ENCODE measurements at regions not wholly inside any gene's neighbourhood (a gene's known extent, or its start where the extent isn't known, plus 50 kb on each side); places are given as distances from the start of the nearest gene placed in this dataset.
"Not testable (repeated sequence)": the region's sequence is repeated elsewhere in the genome, so short reads cannot be mapped to it uniquely, and the experiment has no call there.

- Histone ChIP-seq H3K4me1 (ENCODE audit: control extremely low read depth in 1 of 4, control insufficient read depth in 4 of 4, insufficient read depth in 4 of 4, low read length in 3 of 4) (no peaks in the 10 kb centered on the region), H3K27me3 (replicated peaks in 2 of 5; ENCODE audit: control insufficient read depth in 4 of 5, insufficient read depth in 5 of 5, low read length in 4 of 5) (no peaks in the 10 kb centered on the region), H3K36me3 (ENCODE audit: control insufficient read depth in 4 of 4, insufficient read depth in 4 of 4, low read length in 3 of 4) (no peaks in the 10 kb centered on the region), H3K9me3 (ENCODE audit: control extremely low read depth in 1 of 5, control insufficient read depth in 4 of 5, insufficient read depth in 2 of 5, low read depth in 1 of 5, low read length in 4 of 5) (no peaks in the 10 kb centered on the region), H3K4me3 (ENCODE audit: control insufficient read depth in 1 of 7, extremely low read depth in 1 of 7, insufficient read depth in 4 of 7, low read depth in 2 of 7, low read length in 6 of 7) (no peak overlapping the region), H3K27ac (ENCODE audit: insufficient read depth in 1 of 2, low read depth in 1 of 2, low read length in 2 of 2, poor library complexity in 1 of 2, severe bottlenecking in 2 of 2) (no peak overlapping the region)
- ChIA-PET CTCF (no interaction called here), POLR2A (no interaction called here)
- WGBS (ENCODE audit: insufficient coverage) = 100% methylated on average over 1 of the region's 2 CpGs
- DNase-seq = no peak
These were observed 838.1 kb upstream of the ACVR2A start for GRCh38 chr2:147006736-147007141.

GRCh38 chr2:147003081-147003480 is 841.7 kb upstream of the ACVR2A start:
- H3K4me3 ChIP-seq (ENCODE audit: control insufficient read depth in 1 of 7, extremely low read depth in 1 of 7, insufficient read depth in 4 of 7, low read depth in 2 of 7, low read length in 6 of 7) = no peak overlapping the region
- CTCF ChIA-PET = no interaction called here
- H3K36me3 ChIP-seq (ENCODE audit: control insufficient read depth in 4 of 4, insufficient read depth in 4 of 4, low read length in 3 of 4) = no peaks in the 10 kb centered on the region
- POLR2A ChIA-PET = no interaction called here
- 100% methylated on average over 1 of the region's 2 CpGs for WGBS (ENCODE audit: insufficient coverage)
- no peaks in the 10 kb centered on the region for H3K4me1 ChIP-seq (ENCODE audit: control extremely low read depth in 1 of 4, control insufficient read depth in 4 of 4, insufficient read depth in 4 of 4, low read length in 3 of 4)
- no peak for DNase-seq
- H3K27me3 ChIP-seq (replicated peaks in 2 of 5; ENCODE audit: control insufficient read depth in 4 of 5, insufficient read depth in 5 of 5, low read length in 4 of 5) = no peaks in the 10 kb centered on the region
- no peak overlapping the region for H3K27ac ChIP-seq (ENCODE audit: insufficient read depth in 1 of 2, low read depth in 1 of 2, low read length in 2 of 2, poor library complexity in 1 of 2, severe bottlenecking in 2 of 2)
- H3K9me3 ChIP-seq (ENCODE audit: control extremely low read depth in 1 of 5, control insufficient read depth in 4 of 5, insufficient read depth in 2 of 5, low read depth in 1 of 5, low read length in 4 of 5) = no peaks in the 10 kb centered on the region

- ChIA-PET POLR2A (no interaction called here), CTCF (no interaction called here)
- Histone ChIP-seq H3K36me3 (ENCODE audit: control insufficient read depth in 4 of 4, insufficient read depth in 4 of 4, low read length in 3 of 4) (no peaks in the 10 kb centered on the region), H3K9me3 (ENCODE audit: control extremely low read depth in 1 of 5, control insufficient read depth in 4 of 5, insufficient read depth in 2 of 5, low read depth in 1 of 5, low read length in 4 of 5) (no peaks in the 10 kb centered on the region), H3K4me1 (ENCODE audit: control extremely low read depth in 1 of 4, control insufficient read depth in 4 of 4, insufficient read depth in 4 of 4, low read length in 3 of 4) (no peaks in the 10 kb centered on the region), H3K27me3 (replicated peaks in 2 of 5; ENCODE audit: control insufficient read depth in 4 of 5, insufficient read depth in 5 of 5, low read length in 4 of 5) (no peaks in the 10 kb centered on the region), H3K4me3 (ENCODE audit: control insufficient read depth in 1 of 7, extremely low read depth in 1 of 7, insufficient read depth in 4 of 7, low read depth in 2 of 7, low read length in 6 of 7) (no peak overlapping the region), H3K27ac (ENCODE audit: insufficient read depth in 1 of 2, low read depth in 1 of 2, low read length in 2 of 2, poor library complexity in 1 of 2, severe bottlenecking in 2 of 2) (no peak overlapping the region)
- WGBS (ENCODE audit: insufficient coverage) = no CpG with 5 or more reads among the region's 1 CpG
- DNase-seq = no peak
These were observed 842.6 kb upstream of the ACVR2A start for GRCh38 chr2:147002256-147002655.

- no CpG with 5 or more reads among the region's 1 CpG for WGBS (ENCODE audit: insufficient coverage)
- DNase-seq = no peak
- H3K4me1 ChIP-seq (ENCODE audit: control extremely low read depth in 1 of 4, control insufficient read depth in 4 of 4, insufficient read depth in 4 of 4, low read length in 3 of 4) = no peaks in the 10 kb centered on the region
- no peaks in the 10 kb centered on the region for H3K36me3 ChIP-seq (ENCODE audit: control insufficient read depth in 4 of 4, insufficient read depth in 4 of 4, low read length in 3 of 4)
- H3K4me3 ChIP-seq (ENCODE audit: control insufficient read depth in 1 of 7, extremely low read depth in 1 of 7, insufficient read depth in 4 of 7, low read depth in 2 of 7, low read length in 6 of 7) = no peak overlapping the region
- no peaks in the 10 kb centered on the region for H3K27me3 ChIP-seq (replicated peaks in 2 of 5; ENCODE audit: control insufficient read depth in 4 of 5, insufficient read depth in 5 of 5, low read length in 4 of 5)
- ChIA-PET CTCF (interaction anchor here (0.8 kb wide), 1 partner anchor 66 kb away, joined by 3 read pairs; no protein-coding TSS in a partner anchor), POLR2A (no interaction called here)
- H3K27ac ChIP-seq (ENCODE audit: insufficient read depth in 1 of 2, low read depth in 1 of 2, low read length in 2 of 2, poor library complexity in 1 of 2, severe bottlenecking in 2 of 2) = no peak overlapping the region
- no peaks in the 10 kb centered on the region for H3K9me3 ChIP-seq (ENCODE audit: control extremely low read depth in 1 of 5, control insufficient read depth in 4 of 5, insufficient read depth in 2 of 5, low read depth in 1 of 5, low read length in 4 of 5)
These were observed 843.8 kb upstream of the ACVR2A start for GRCh38 chr2:147001061-147001460.

GRCh38 chr2:147000151-147000550 is 844.7 kb upstream of the ACVR2A start:
- CTCF ChIA-PET = interaction anchor here (0.6 kb wide), 1 partner anchor 150 kb away, joined by 6 read pairs; no protein-coding TSS in a partner anchor
- H3K9me3 ChIP-seq (ENCODE audit: control extremely low read depth in 1 of 5, control insufficient read depth in 4 of 5, insufficient read depth in 2 of 5, low read depth in 1 of 5, low read length in 4 of 5) = not testable (repeated sequence)

GRCh38 chr2:146997945-146998344 is 846.9 kb upstream of the ACVR2A start:
- CTCF ChIA-PET = no interaction called here
- Histone ChIP-seq H3K27me3 (replicated peaks in 2 of 5; ENCODE audit: control insufficient read depth in 4 of 5, insufficient read depth in 5 of 5, low read length in 4 of 5) (no peaks in the 10 kb centered on the region), H3K4me3 (ENCODE audit: control insufficient read depth in 1 of 7, extremely low read depth in 1 of 7, insufficient read depth in 4 of 7, low read depth in 2 of 7, low read length in 6 of 7) (no peak overlapping the region), H3K4me1 (ENCODE audit: control extremely low read depth in 1 of 4, control insufficient read depth in 4 of 4, insufficient read depth in 4 of 4, low read length in 3 of 4) (no peaks in the 10 kb centered on the region), H3K9me3 (ENCODE audit: control extremely low read depth in 1 of 5, control insufficient read depth in 4 of 5, insufficient read depth in 2 of 5, low read depth in 1 of 5, low read length in 4 of 5) (no peaks in the 10 kb centered on the region), H3K27ac (ENCODE audit: insufficient read depth in 1 of 2, low read depth in 1 of 2, low read length in 2 of 2, poor library complexity in 1 of 2, severe bottlenecking in 2 of 2) (no peak overlapping the region), H3K36me3 (ENCODE audit: control insufficient read depth in 4 of 4, insufficient read depth in 4 of 4, low read length in 3 of 4) (no peaks in the 10 kb centered on the region)
- DNase-seq = no peak
- POLR2A ChIA-PET = no interaction called here
- WGBS (ENCODE audit: insufficient coverage) = no CpG with 5 or more reads among the region's 2 CpGs

More at GRCh38 chr2:147000151-147000550, 844.7 kb upstream of the ACVR2A start:
- WGBS (ENCODE audit: insufficient coverage) = no CpG with 5 or more reads among the region's 2 CpGs
- H3K36me3 ChIP-seq (ENCODE audit: control insufficient read depth in 4 of 4, insufficient read depth in 4 of 4, low read length in 3 of 4); H3K4me3 ChIP-seq (ENCODE audit: control insufficient read depth in 1 of 7, extremely low read depth in 1 of 7, insufficient read depth in 4 of 7, low read depth in 2 of 7, low read length in 6 of 7); DNase-seq; POLR2A ChIA-PET; H3K4me1 ChIP-seq (ENCODE audit: control extremely low read depth in 1 of 4, control insufficient read depth in 4 of 4, insufficient read depth in 4 of 4, low read length in 3 of 4); H3K27ac ChIP-seq (ENCODE audit: insufficient read depth in 1 of 2, low read depth in 1 of 2, low read length in 2 of 2, poor library complexity in 1 of 2, severe bottlenecking in 2 of 2); H3K27me3 ChIP-seq (replicated peaks in 2 of 5; ENCODE audit: control insufficient read depth in 4 of 5, insufficient read depth in 5 of 5, low read length in 4 of 5): not testable (repeated sequence)

- Histone ChIP-seq H3K4me3 (ENCODE audit: control insufficient read depth in 1 of 7, extremely low read depth in 1 of 7, insufficient read depth in 4 of 7, low read depth in 2 of 7, low read length in 6 of 7) (no peak overlapping the region), H3K36me3 (ENCODE audit: control insufficient read depth in 4 of 4, insufficient read depth in 4 of 4, low read length in 3 of 4) (no peaks in the 10 kb centered on the region), H3K9me3 (ENCODE audit: control extremely low read depth in 1 of 5, control insufficient read depth in 4 of 5, insufficient read depth in 2 of 5, low read depth in 1 of 5, low read length in 4 of 5) (no peaks in the 10 kb centered on the region), H3K4me1 (ENCODE audit: control extremely low read depth in 1 of 4, control insufficient read depth in 4 of 4, insufficient read depth in 4 of 4, low read length in 3 of 4) (no peaks in the 10 kb centered on the region), H3K27ac (ENCODE audit: insufficient read depth in 1 of 2, low read depth in 1 of 2, low read length in 2 of 2, poor library complexity in 1 of 2, severe bottlenecking in 2 of 2) (no peak overlapping the region), H3K27me3 (replicated peaks in 2 of 5; ENCODE audit: control insufficient read depth in 4 of 5, insufficient read depth in 5 of 5, low read length in 4 of 5) (no peaks in the 10 kb centered on the region)
- POLR2A ChIA-PET = no interaction called here
- no peak for DNase-seq
- CTCF ChIA-PET = no interaction called here
These were observed 847.3 kb upstream of the ACVR2A start for GRCh38 chr2:146997488-146997887.

All from common myeloid progenitor, CD34-positive (primary cell).